Caco-2 (cell line): ENCODE measurements at regions not wholly inside any gene's neighbourhood (a gene's known extent, or its start where the extent isn't known, plus 50 kb on each side); places are given as distances from the start of the nearest gene placed in this dataset.

Source experiments
- BruUV-seq: library from RNA; stranded (reverse); fragments of 400-500 nt; replicated peaks from 2 replicates; lab custom pipeline; 2021; lab: Mats Ljungman, UMichigan
- CTCF ChIA-PET: fragments of 300-600 bp; sonication (Branson Sonifier 250); formaldehyde crosslinking; loops from one replicate; lab custom pipeline; 2022; ENCODE audit warnings: antibody characterized with exemption; lab: Charles Lee
- POLR2A ChIA-PET: fragments of 300-600 bp; sonication (Branson Sonifier 250); formaldehyde crosslinking; loops from one replicate; lab custom pipeline; 2022; ENCODE audit warnings: antibody characterized with exemption; lab: Charles Lee
- DNase-seq, 2 experiments: peaks; one replicate each; pipeline versions ENCODE4 v3.0.0 to v3.0.0-alpha.2; 2020 to 2022
- H3K27me3 ChIP-seq: replicated peaks from 2 replicates; pipeline ENCODE4 v1.6.0; 2011; ENCODE audit warnings: low read length; ENCODE audit not compliant: control insufficient read depth, insufficient read depth
- H3K36me3 ChIP-seq: 2 replicates; pipeline ENCODE4 v1.5.1; 2011; ENCODE audit warnings: low read length; ENCODE audit not compliant: control insufficient read depth, insufficient read depth
- H3K4me1 ChIP-seq: fragments of 250-450 bp; sonication (Bioruptor Pico); 2 replicates; pipeline ENCODE4 v1.5.1; 2020; ENCODE audit warnings: mild to moderate bottlenecking
- H3K4me3 ChIP-seq: 2 replicates; pipeline ENCODE4 v1.5.1; 2011; ENCODE audit warnings: low read depth, mild to moderate bottlenecking, control low read depth, low read length
- H3K9me3 ChIP-seq: fragments of 250-450 bp; sonication (Bioruptor Pico); 2 replicates; pipeline ENCODE4 v1.5.1; 2020; ENCODE audit warnings: mild to moderate bottlenecking, moderate library complexity
- H3K27ac Mint-ChIP-seq: one replicate; pipeline ENCODE4 v1.8.0; 2022; ENCODE audit warnings: mixed read lengths; ENCODE audit not compliant: unreplicated experiment
- H3K27me3 Mint-ChIP-seq: one replicate; pipeline ENCODE4 v1.8.0; 2022; ENCODE audit warnings: mixed read lengths; ENCODE audit not compliant: insufficient read depth, unreplicated experiment
- H3K36me3 Mint-ChIP-seq: one replicate; pipeline ENCODE4 v1.8.0; 2022; ENCODE audit warnings: mild to moderate bottlenecking, mixed read lengths; ENCODE audit not compliant: insufficient read depth, unreplicated experiment
- H3K4me1 Mint-ChIP-seq: one replicate; pipeline ENCODE4 v1.8.0; 2022; ENCODE audit warnings: low read depth, mixed read lengths; ENCODE audit not compliant: unreplicated experiment
- H3K4me3 Mint-ChIP-seq: one replicate; pipeline ENCODE4 v1.8.0; 2022; ENCODE audit warnings: mild to moderate bottlenecking, moderate library complexity, mixed read lengths; ENCODE audit not compliant: unreplicated experiment
- H3K9me3 Mint-ChIP-seq: one replicate; pipeline ENCODE4 v1.8.0; 2022; ENCODE audit warnings: mixed read lengths; ENCODE audit not compliant: unreplicated experiment
- CTCF ChIP-seq, 2 experiments: fragments of 200-600 bp in 1 of 2; IDR thresholded peaks; 1 replicate in 1 of 2; 2 replicates in 1 of 2; pipeline versions ENCODE4 v1.5.1 to v1.8.0; 2011 to 2022; ENCODE audit warnings: antibody characterized with exemption in 1 of 2, control low read depth in 1 of 2, inconsistent platforms in 1 of 2, low read depth in 1 of 2, low read length in 1 of 2, mild to moderate bottlenecking in 1 of 2, moderate library complexity in 1 of 2; ENCODE audit not compliant: insufficient read depth in 1 of 2, severe bottlenecking in 1 of 2, unreplicated experiment in 1 of 2
- intact Hi-C: fragments of 100-400 bp; cut with micrococcal nuclease; formaldehyde crosslinking; loops from one replicate; pipeline ENCODE4 v1.10.0; 2022; ENCODE audit not compliant: unreplicated experiment

GRCh38 chr2:18200771-18201170, 322.3 kb downstream of the KCNS3 start:
- H3K27me3 Mint-ChIP-seq = no peaks in the 10 kb centered on the region
- Histone ChIP-seq H3K9me3 (no peaks in the 10 kb centered on the region), H3K36me3 (no peaks in the 10 kb centered on the region), H3K27me3 (no peaks in the 10 kb centered on the region), H3K4me1 (no peaks in the 10 kb centered on the region), H3K4me3 (no peak overlapping the region)
- intact Hi-C loops = no loop called here
- BruUV-seq = no TSS peak
- H3K9me3 Mint-ChIP-seq = no peaks in the 10 kb centered on the region
- H3K27ac Mint-ChIP-seq = no peak overlapping the region
- no peaks in the 10 kb centered on the region for H3K36me3 Mint-ChIP-seq
- no peak for TF ChIP-seq CTCF (IDR thresholded peaks at IDR 0.05; ENCODE audit: insufficient read depth in 1 of 2, low read depth in 1 of 2, low read length in 1 of 2, severe bottlenecking in 1 of 2, unreplicated experiment in 1 of 2)
- peaks cover 8% of the 10 kb centered on the region for H3K4me1 Mint-ChIP-seq
- CTCF ChIA-PET = no interaction called here
- H3K4me3 Mint-ChIP-seq = no peak overlapping the region
- no peak for DNase-seq
- POLR2A ChIA-PET = no interaction called here

- no peak overlapping the region for H3K4me3 ChIP-seq
- H3K36me3 ChIP-seq = no peaks in the 10 kb centered on the region
- H3K4me1 ChIP-seq = no peaks in the 10 kb centered on the region
- ChIA-PET POLR2A (no interaction called here), CTCF (no interaction called here)
- no peak overlapping the region for H3K4me3 Mint-ChIP-seq
- H3K36me3 Mint-ChIP-seq = no peaks in the 10 kb centered on the region
- no peaks in the 10 kb centered on the region for H3K9me3 Mint-ChIP-seq
- H3K27ac Mint-ChIP-seq = no peak overlapping the region
- H3K9me3 ChIP-seq = no peaks in the 10 kb centered on the region
- DNase-seq = no peak
- intact Hi-C loops = no loop called here
- peaks cover 8% of the 10 kb centered on the region for H3K4me1 Mint-ChIP-seq
- no TSS peak for BruUV-seq
- TF ChIP-seq CTCF (IDR thresholded peaks at IDR 0.05; ENCODE audit: insufficient read depth in 1 of 2, low read depth in 1 of 2, low read length in 1 of 2, severe bottlenecking in 1 of 2, unreplicated experiment in 1 of 2) = no peak
- no peaks in the 10 kb centered on the region for H3K27me3 Mint-ChIP-seq
- H3K27me3 ChIP-seq = no peaks in the 10 kb centered on the region
Observed at GRCh38 chr2:18198677-18199076, 320.2 kb downstream of the KCNS3 start.

- Mint-ChIP-seq H3K27me3 (no peaks in the 10 kb centered on the region), H3K27ac (no peak overlapping the region), H3K36me3 (no peaks in the 10 kb centered on the region), H3K4me3 (no peak overlapping the region), H3K4me1 (peaks cover 10% of the 10 kb centered on the region), H3K9me3 (no peaks in the 10 kb centered on the region)
- no TSS peak for BruUV-seq
- no peaks in the 10 kb centered on the region for H3K27me3 ChIP-seq
- no peaks in the 10 kb centered on the region for H3K9me3 ChIP-seq
- ChIA-PET POLR2A (no interaction called here), CTCF (no interaction called here)
- peaks cover under 1% of the 10 kb centered on the region; the same call in 1 of the 2 replicates for H3K4me1 ChIP-seq
- intact Hi-C loops = no loop called here
- no peaks in the 10 kb centered on the region for H3K36me3 ChIP-seq
- no peak overlapping the region for H3K4me3 ChIP-seq
- no peak for TF ChIP-seq CTCF (IDR thresholded peaks at IDR 0.05; ENCODE audit: insufficient read depth in 1 of 2, low read depth in 1 of 2, low read length in 1 of 2, severe bottlenecking in 1 of 2, unreplicated experiment in 1 of 2)
- no peak for DNase-seq
Observed at GRCh38 chr2:18194161-18194560, 315.7 kb downstream of the KCNS3 start.
